ENCODE measurements at regions not wholly inside any gene's neighbourhood (a gene's known extent, or its start where the extent isn't known, plus 50 kb on each side); places are given as distances from the start of the nearest gene placed in this dataset.

GRCh38 chr2:46239175-46239846 is 57.9 kb upstream of the EPAS1 start:
- no peak for DNase-seq

DNA sequence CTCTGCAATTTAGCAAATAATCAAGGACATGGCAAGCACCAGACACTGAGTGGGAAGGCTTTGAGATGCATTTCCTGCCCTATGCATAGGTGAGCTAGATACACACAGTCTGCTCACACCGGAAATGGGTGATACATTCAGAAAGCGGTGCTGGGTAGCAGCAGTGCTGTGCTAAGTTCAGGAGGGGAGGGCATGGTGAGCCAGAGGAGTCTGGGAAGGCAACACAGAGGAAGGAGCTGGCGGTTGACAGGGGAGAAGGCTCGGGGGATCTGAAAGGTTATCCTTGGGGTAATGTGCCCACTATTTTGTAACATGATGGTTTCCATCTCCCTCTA is 57.4 kb upstream of the EPAS1 start:
- DNase-seq, result no peak

- DNase-seq, result peak; percentile 29
Observed at GRCh38 chr2:46241344-46241743, 55.9 kb upstream of the EPAS1 start.

DNA sequence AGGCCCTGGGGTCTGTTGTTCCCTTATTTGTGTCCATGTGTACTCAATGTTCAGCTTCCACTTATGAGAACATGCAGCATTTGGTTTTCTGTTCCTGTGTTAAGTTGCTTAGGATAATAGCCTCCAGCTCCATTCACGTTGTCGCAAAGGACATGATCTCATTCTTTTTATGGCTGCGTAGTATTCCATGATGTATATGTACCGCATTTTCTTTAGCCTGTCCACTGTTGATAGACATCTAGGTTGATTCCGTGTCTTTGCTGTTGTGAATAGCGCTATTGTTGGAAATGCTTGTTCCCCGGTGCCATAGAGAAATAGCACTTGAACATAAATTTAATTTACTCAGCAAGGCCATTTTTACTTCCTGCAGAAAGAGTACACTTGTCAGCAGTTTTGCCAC is 51.3 kb upstream of the EPAS1 start:
- no peak for DNase-seq

- DNase-seq, result no peak
Observed at GRCh38 chr2:46246790-46247189, 50.4 kb upstream of the EPAS1 start.

Data from NCI-H146 (cell line).